Immature natural killer cell (primary cell): ENCODE measurements at regions not wholly inside any gene's neighbourhood (a gene's known extent, or its start where the extent isn't known, plus 50 kb on each side); places are given as distances from the start of the nearest gene placed in this dataset.
"Not testable (repeated sequence)": the region's sequence is repeated elsewhere in the genome, so short reads cannot be mapped to it uniquely, and the experiment has no call there.

Source experiments
- DNase-seq, 3 donors: peaks; one replicate each; pipeline ENCODE4 v3.0.0; 2022; ENCODE audit warnings: mixed read lengths in 1 of 3
- H3K27ac Mint-ChIP-seq, 6 donors: one replicate each; pipeline ENCODE4 v1.8.0; 2020; ENCODE audit warnings: mixed read lengths in 6 of 6, mild to moderate bottlenecking in 5 of 6, inconsistent platforms in 4 of 6, moderate library complexity in 3 of 6
- H3K27me3 Mint-ChIP-seq, 3 donors: one replicate each; pipeline ENCODE4 v1.8.0; 2020 to 2021; ENCODE audit warnings: low read depth in 3 of 3, mild to moderate bottlenecking in 3 of 3, mixed read lengths in 3 of 3, moderate library complexity in 3 of 3, inconsistent platforms in 1 of 3
- H3K36me3 Mint-ChIP-seq, 3 donors: one replicate each; pipeline ENCODE4 v1.8.0; 2020; ENCODE audit warnings: mixed read lengths in 3 of 3, inconsistent platforms in 2 of 3, mild to moderate bottlenecking in 2 of 3
- H3K4me1 Mint-ChIP-seq, 2 donors: one replicate each; pipeline ENCODE4 v1.8.0; 2020; ENCODE audit warnings: inconsistent platforms in 2 of 2, mild to moderate bottlenecking in 2 of 2, mixed read lengths in 2 of 2, moderate library complexity in 1 of 2
- H3K4me3 Mint-ChIP-seq, 5 donors: one replicate each; pipeline ENCODE4 v1.8.0; 2020; ENCODE audit warnings: mild to moderate bottlenecking in 5 of 5, mixed read lengths in 5 of 5, inconsistent platforms in 3 of 5, moderate library complexity in 3 of 5
- H3K9me3 Mint-ChIP-seq, 6 donors: one replicate each; pipeline ENCODE4 v1.8.0; 2020; ENCODE audit warnings: mild to moderate bottlenecking in 6 of 6, mixed read lengths in 6 of 6, inconsistent platforms in 4 of 6, moderate library complexity in 3 of 6

DNA sequence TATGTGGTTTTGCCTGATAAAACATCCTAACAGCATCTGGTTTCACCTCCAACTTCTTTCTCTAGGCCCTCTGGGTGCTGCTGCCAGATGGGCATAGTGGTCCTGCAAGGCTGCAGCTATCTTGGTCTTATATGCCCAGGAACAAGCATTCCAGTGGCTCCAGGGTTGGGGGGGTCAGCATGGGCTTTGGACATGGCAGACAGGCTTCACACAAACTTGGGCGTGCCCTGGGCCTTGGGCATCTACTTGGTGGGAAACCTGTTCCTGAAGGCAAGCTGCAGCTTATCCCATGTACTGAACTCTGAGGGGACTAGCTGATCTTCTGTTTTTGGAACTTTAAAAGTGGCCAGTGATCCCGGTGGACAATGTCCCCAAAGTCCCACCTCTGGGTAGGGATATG is 54.9 kb upstream of the ZNF678 start:
- Mint-ChIP-seq H3K4me1 (no peaks in the 10 kb centered on the region), H3K27ac (no peak overlapping the region), H3K27me3 (peaks cover 2 to 5% (median 2%) of the 10 kb centered on the region in 3 donors), H3K9me3 (no peaks in the 10 kb centered on the region), H3K4me3 (no peak overlapping the region), H3K36me3 (no peaks in the 10 kb centered on the region)
- DNase-seq = no peak

DNA sequence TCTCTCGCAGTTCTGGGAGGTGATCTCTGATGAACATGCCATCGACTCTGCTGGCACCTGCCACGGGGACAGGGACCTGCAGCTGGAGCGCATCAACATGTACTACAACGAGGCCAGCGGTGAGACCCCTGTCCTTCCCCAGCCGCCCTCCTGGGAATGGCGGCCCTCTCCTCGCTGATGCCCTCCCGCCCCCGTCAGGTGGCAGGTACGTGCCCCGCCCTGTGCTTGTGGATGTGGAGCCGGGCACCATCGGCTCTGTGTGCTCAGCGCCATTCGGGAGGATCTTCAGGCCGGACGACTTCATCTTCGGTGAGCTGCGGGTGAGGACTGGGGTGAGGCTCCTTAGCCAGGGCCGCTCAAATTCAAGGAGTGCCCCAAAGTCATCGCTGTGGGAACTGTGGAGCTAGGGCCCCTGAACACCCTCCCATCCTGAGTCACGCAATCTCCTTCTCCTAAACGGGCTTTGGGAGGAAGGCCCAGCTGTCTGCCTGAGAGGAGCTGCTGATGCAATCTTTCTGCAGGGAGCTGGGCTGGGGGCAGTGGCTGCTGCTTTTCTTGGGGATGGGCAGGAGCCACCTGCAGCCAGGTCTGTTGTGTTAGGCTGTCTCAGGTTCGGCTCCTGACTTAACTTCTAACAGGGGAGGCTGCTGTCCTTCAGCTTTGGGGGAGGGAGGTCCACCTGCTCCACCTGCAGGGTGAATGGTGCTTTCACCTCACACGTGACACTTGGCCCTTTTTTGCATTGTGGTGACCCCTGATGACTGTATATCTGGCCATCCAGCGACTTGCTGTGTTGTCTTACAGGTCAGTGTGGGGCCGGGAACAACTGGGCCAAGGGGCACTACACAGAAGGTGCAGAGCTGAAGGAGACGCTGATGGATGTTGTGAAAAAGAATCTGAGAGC is 56.6 kb upstream of the ZNF678 start:
- not testable (repeated sequence) for H3K4me3 Mint-ChIP-seq, H3K4me1 Mint-ChIP-seq, H3K9me3 Mint-ChIP-seq, DNase-seq, H3K27me3 Mint-ChIP-seq, H3K27ac Mint-ChIP-seq, H3K36me3 Mint-ChIP-seq

DNA sequence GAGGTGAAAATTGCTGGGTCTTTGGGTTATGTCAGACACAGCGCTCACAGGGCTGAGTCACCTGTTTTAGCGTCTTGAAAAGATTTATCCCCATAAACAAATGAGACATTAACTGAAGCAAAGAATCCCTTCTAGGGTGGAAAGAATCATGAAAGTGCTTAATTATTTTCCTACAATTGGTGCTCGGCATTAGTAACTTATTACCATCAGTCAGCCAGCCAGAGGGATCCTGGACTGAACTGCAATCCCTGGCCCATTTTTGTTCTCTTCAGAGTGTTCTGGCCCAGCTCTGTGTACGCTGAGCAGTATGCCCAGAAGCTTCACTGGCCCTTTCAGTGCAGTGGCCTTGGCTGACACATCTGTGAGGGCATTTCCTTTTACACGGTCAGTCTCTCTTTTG is 67.3 kb upstream of the ZNF678 start:
- H3K4me1 Mint-ChIP-seq, H3K27ac Mint-ChIP-seq, H3K9me3 Mint-ChIP-seq, DNase-seq, H3K36me3 Mint-ChIP-seq, H3K4me3 Mint-ChIP-seq, H3K27me3 Mint-ChIP-seq: not testable (repeated sequence)

DNA sequence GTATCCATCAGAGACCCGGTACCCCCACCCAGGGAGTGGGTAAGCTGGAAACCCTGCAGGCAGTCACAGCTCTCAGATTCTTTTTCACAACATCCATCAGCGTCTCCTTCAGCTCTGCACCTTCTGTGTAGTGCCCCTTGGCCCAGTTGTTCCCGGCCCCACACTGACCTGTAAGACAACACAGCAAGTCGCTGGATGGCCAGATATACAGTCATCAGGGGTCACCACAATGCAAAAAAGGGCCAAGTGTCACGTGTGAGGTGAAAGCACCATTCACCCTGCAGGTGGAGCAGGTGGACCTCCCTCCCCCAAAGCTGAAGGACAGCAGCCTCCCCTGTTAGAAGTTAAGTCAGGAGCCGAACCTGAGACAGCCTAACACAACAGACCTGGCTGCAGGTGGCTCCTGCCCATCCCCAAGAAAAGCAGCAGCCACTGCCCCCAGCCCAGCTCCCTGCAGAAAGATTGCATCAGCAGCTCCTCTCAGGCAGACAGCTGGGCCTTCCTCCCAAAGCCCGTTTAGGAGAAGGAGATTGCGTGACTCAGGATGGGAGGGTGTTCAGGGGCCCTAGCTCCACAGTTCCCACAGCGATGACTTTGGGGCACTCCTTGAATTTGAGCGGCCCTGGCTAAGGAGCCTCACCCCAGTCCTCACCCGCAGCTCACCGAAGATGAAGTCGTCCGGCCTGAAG is 69.3 kb upstream of the ZNF678 start:
- DNase-seq, H3K4me1 Mint-ChIP-seq, H3K27ac Mint-ChIP-seq, H3K9me3 Mint-ChIP-seq, H3K36me3 Mint-ChIP-seq, H3K4me3 Mint-ChIP-seq, H3K27me3 Mint-ChIP-seq: not testable (repeated sequence)

DNA sequence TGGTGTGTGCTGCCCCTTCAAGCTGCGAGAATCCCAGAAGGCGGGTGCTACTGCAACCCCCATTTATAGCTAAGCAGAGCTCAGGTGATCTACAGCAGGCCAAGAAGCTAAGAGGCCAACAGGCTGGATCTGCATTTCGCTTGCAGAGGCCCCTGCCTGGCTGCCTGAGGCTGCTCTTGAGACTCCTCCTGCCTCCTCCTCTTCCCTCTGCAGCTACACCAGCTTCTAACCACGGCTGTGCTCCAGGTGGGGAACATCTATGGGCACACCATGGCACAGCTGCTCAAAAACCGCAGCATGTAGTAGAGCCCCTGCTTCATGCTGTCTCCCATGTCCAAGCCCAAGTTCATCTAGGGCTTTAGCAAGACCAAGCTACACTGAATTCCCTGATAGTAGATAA is 72.9 kb upstream of the ZNF678 start:
- no peaks in the 10 kb centered on the region for H3K36me3 Mint-ChIP-seq
- H3K27ac Mint-ChIP-seq = peak overlapping the region in 1 of 6 donors; percentile 58
- no peaks in the 10 kb centered on the region for H3K9me3 Mint-ChIP-seq
- H3K4me3 Mint-ChIP-seq = no peak overlapping the region
- DNase-seq = no peak
- no peaks in the 10 kb centered on the region for H3K4me1 Mint-ChIP-seq
- H3K27me3 Mint-ChIP-seq = peaks cover 2 to 5% (median 2%) of the 10 kb centered on the region in 3 donors

DNA sequence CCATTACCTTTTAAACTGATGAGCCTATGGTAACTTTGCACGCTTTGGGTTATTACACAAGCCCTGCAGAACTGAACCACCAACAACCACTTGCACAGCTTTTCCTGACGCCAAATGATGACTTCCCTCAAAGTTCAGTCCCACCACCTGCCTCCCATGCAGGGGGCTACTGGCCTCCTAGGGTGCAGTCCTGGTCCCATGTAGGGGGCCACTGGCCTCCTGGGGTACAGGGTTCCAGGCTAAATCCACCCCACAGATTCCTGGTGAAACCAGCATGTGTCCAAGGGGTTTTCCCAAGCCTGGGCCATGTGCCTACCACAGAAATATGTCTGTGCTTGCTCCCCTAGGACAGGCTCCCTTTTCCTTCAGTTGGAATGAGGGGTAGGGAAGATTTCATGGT is 73.4 kb upstream of the ZNF678 start:
- no peaks in the 10 kb centered on the region for H3K9me3 Mint-ChIP-seq
- H3K4me3 Mint-ChIP-seq = no peak overlapping the region
- H3K27me3 Mint-ChIP-seq = peaks cover 2 to 5% (median 2%) of the 10 kb centered on the region in 3 donors
- H3K4me1 Mint-ChIP-seq = no peaks in the 10 kb centered on the region
- H3K27ac Mint-ChIP-seq = no peak overlapping the region
- no peaks in the 10 kb centered on the region for H3K36me3 Mint-ChIP-seq
- DNase-seq = no peak

DNA sequence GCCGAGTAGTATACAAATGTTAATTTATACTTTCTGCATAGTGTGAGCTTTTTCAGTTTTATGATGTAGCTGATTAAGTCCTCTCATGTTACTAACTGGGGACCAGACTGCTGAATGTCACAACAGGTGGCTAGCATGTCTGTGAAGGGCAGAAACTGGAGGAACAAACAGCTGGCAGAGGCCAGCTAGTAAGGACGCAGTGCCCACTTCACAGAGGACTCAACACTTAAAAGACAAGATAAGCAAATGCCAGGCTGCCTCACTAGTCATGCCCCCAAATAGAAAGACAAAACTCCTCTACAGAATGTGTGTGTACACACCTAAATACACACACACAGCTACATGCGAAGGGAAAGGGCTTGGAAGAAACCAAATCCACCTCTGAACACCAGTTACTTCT is 73.8 kb upstream of the ZNF678 start:
- no peak for DNase-seq
- H3K4me1 Mint-ChIP-seq = no peaks in the 10 kb centered on the region
- H3K27ac Mint-ChIP-seq = no peak overlapping the region
- peaks cover 2 to 5% (median 2%) of the 10 kb centered on the region in 3 donors for H3K27me3 Mint-ChIP-seq
- H3K9me3 Mint-ChIP-seq = no peaks in the 10 kb centered on the region
- no peak overlapping the region for H3K4me3 Mint-ChIP-seq
- no peaks in the 10 kb centered on the region for H3K36me3 Mint-ChIP-seq

DNA sequence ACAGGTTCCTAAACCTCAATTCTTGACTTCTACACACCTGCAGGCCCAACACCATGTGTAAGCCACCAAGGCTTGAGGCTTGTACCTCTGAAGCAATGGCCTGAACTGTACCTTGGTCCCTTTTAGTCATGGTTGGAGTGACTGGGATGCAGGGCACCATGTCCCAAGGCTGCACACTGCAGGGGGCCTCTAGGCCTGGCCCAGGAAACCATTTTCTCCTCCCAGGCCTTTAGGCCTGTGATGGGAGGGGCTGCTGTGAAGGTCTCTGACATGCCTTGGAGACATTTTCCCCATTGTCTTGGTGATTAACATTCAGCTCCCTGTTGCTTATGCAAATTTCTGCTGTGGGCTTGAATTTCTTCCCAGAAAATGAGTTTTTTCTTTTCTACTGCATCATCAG is 75.8 kb upstream of the ZNF678 start:
- DNase-seq = no peak
- Mint-ChIP-seq H3K4me3 (no peak overlapping the region), H3K27me3 (peaks cover 2 to 5% (median 2%) of the 10 kb centered on the region in 3 donors), H3K9me3 (no peaks in the 10 kb centered on the region), H3K36me3 (no peaks in the 10 kb centered on the region), H3K27ac (no peak overlapping the region), H3K4me1 (no peaks in the 10 kb centered on the region)

DNA sequence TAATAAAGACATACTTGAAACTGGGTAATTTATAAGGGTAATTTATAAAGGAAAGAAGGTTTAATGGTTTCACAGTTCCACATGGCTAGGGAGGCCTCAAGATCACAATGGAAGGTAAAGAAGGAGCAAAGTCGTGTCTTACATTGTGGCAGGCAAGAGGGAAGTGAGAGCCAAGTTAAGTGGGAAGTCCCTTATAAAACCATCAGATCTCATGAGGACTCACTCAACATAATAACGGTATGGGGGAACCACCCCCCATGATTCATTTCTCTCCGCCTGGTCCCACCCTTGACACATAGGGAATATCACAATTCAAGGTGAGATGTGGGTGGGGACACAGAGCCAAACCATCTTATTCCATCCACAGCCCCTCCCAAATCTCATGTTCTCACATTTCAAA is 76.8 kb upstream of the ZNF678 start:
- H3K27ac Mint-ChIP-seq = no peak overlapping the region
- peaks cover 2% of the 10 kb centered on the region in 3 donors for H3K27me3 Mint-ChIP-seq
- no peaks in the 10 kb centered on the region for H3K9me3 Mint-ChIP-seq
- DNase-seq = no peak
- H3K4me1 Mint-ChIP-seq = no peaks in the 10 kb centered on the region
- H3K4me3 Mint-ChIP-seq = no peak overlapping the region
- H3K36me3 Mint-ChIP-seq = no peaks in the 10 kb centered on the region

DNA sequence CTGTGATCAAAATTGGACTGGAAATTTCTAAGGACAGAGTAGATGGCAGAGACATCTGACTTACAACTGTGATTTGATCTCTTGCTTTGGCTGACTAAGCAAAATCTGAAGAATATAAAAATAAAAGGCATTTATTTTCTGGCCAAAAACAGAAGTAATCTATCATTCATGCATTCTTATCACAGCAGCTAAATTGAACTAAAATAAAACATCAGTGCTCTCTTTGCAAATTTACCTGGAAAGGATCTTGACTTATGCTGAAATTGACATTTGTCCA is 81.4 kb upstream of the ZNF678 start:
- H3K9me3 Mint-ChIP-seq = no peaks in the 10 kb centered on the region
- H3K4me3 Mint-ChIP-seq = no peak overlapping the region
- H3K27me3 Mint-ChIP-seq = peaks cover under 1 to 6% (median 5%) of the 10 kb centered on the region in 3 donors
- no peak for DNase-seq
- H3K36me3 Mint-ChIP-seq = no peaks in the 10 kb centered on the region
- no peaks in the 10 kb centered on the region for H3K4me1 Mint-ChIP-seq
- no peak overlapping the region for H3K27ac Mint-ChIP-seq

DNA sequence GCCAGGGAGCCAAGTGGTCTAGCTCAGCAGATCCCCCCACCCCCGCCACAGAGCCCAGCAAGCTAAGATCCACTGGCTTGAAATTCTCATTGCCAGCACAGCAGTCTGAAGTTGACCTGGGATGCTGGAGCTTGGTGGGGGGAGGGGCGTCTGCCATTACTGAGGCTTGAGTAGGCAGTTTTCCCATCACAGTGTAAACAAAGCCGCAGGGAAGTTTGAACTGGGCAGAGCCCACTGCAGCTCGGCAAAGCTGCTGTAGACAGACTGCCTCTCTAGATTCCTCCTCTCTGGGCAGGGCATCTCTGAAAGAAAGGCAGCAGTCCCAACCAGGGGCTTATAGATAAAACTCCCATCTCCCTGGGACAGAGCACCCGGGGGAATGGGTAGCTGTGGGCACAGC is 89.3 kb upstream of the ZNF678 start:
- not testable (repeated sequence) for H3K4me1 Mint-ChIP-seq, H3K27ac Mint-ChIP-seq, H3K9me3 Mint-ChIP-seq

DNA sequence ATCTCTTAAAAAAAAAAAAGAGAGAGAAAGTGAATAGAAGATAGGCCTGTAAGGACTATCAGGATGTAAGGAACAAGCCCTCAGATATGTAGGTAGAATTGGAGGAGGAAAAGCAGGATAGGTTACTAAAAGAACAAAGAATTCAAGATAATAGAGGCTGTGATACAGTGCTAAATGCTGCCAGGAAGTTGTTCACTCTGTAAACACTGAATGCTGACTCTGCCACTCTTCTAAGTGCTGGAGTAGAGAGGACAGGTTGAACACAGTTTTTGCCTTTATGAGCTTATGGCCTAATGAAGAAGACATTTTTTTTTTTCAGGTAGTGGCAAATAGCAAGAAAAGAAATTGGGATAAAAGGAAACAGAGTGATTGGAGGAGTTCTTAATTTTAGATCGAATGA is 90.6 kb upstream of the ZNF678 start:
- no peak for DNase-seq
- no peaks in the 10 kb centered on the region for H3K4me1 Mint-ChIP-seq
- peaks cover 5 to 15% (median 7%) of the 10 kb centered on the region in 3 donors for H3K27me3 Mint-ChIP-seq
- peaks cover 0 to 2% (median 0%) of the 10 kb centered on the region in 6 donors for H3K9me3 Mint-ChIP-seq
- H3K4me3 Mint-ChIP-seq = no peak overlapping the region
- H3K27ac Mint-ChIP-seq = no peak overlapping the region
- peaks cover 0 to 3% (median 3%) of the 10 kb centered on the region in 3 donors for H3K36me3 Mint-ChIP-seq

More for the DNA sequence above, 89.3 kb upstream of the ZNF678 start:
- H3K36me3 Mint-ChIP-seq, DNase-seq, H3K4me3 Mint-ChIP-seq: not testable (repeated sequence)
- H3K27me3 Mint-ChIP-seq = peaks cover 5 to 15% (median 12%) of the 10 kb centered on the region in 3 donors

DNA sequence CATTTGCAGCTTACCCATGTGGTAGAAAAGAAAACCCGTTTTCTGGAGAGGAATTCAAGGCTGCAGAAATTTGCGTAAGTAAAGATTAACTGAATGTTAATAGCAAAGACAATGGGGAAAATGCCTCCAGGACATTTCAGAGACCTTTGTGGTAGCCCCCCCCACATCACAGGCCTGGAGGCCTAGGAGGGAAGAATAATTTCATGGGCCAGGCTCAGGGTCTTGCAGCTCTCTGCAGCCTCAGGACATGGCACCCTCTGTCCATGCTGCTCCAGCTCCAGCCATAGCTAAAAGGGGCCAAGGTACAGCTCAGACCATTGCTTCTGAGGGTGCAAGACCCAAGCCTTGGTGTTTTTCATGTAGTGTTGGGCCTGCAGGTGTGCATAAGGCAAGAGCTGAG is 92.7 kb upstream of the ZNF678 start:
- Mint-ChIP-seq H3K36me3 (peaks cover 0 to 3% (median 3%) of the 10 kb centered on the region in 3 donors), H3K4me3 (no peak overlapping the region), H3K27me3 (peaks cover 3 to 11% (median 5%) of the 10 kb centered on the region in 3 donors), H3K9me3 (peaks cover 0 to 2% (median 0%) of the 10 kb centered on the region in 6 donors), H3K27ac (no peak overlapping the region), H3K4me1 (no peaks in the 10 kb centered on the region)
- DNase-seq = no peak

DNA sequence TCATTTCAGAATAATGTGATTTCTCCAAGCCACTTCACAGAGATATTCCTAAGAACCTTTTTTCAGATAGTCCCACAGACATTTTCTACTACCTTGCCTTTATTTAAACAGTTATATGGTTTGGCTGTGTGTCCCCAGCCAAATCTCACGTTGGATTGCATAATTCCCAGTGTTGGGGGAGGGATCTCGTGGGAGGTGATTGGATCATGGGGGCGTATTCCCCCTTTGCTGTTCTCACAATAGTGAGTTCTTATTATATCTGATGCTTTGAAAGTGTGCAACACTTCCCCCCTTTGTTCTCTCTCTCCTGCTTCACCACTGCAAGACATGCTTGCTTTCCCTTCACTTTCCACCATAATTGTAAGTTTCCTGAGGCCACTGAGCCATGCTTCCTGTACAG is 93.6 kb upstream of the ZNF678 start:
- Mint-ChIP-seq H3K27ac (no peak overlapping the region), H3K4me3 (no peak overlapping the region), H3K27me3 (peaks cover 0 to 7% (median 2%) of the 10 kb centered on the region in 3 donors), H3K36me3 (peaks cover 0 to 3% (median 3%) of the 10 kb centered on the region in 3 donors), H3K4me1 (no peaks in the 10 kb centered on the region), H3K9me3 (peaks cover 0 to 2% (median 0%) of the 10 kb centered on the region in 6 donors)
- DNase-seq = no peak
